ENCODE measurements at regions not wholly inside any gene's neighbourhood (a gene's known extent, or its start where the extent isn't known, plus 50 kb on each side); places are given as distances from the start of the nearest gene placed in this dataset.

- Histone ChIP-seq H3K27ac (ENCODE audit: insufficient read depth, low read length, poor library complexity, severe bottlenecking) (no peak overlapping the region), H3K4me3 (ENCODE audit: insufficient read depth, low read depth, low read length, poor library complexity, severe bottlenecking) (no peak overlapping the region), H3K9me3 (ENCODE audit: control insufficient read depth, low read length) (no peaks in the 10 kb centered on the region), H3K27me3 (replicated peaks; ENCODE audit: control insufficient read depth, insufficient read depth, low read length, poor library complexity, severe bottlenecking) (no peaks in the 10 kb centered on the region), H3K4me1 (ENCODE audit: control insufficient read depth, insufficient read depth, low read length, poor library complexity, severe bottlenecking) (no peaks in the 10 kb centered on the region), H3K36me3 (ENCODE audit: control insufficient read depth, insufficient read depth, low read length) (no peaks in the 10 kb centered on the region)
- no peak for DNase-seq
Measured at GRCh38 chr22:49585461-49586243, 242.0 kb downstream of the BRD1 start.

GRCh38 chr22:49583886-49584505, 243.7 kb downstream of the BRD1 start:
- Histone ChIP-seq H3K4me1 (ENCODE audit: control insufficient read depth, insufficient read depth, low read length, poor library complexity, severe bottlenecking) (no peaks in the 10 kb centered on the region), H3K27ac (ENCODE audit: insufficient read depth, low read length, poor library complexity, severe bottlenecking) (no peak overlapping the region), H3K4me3 (ENCODE audit: insufficient read depth, low read depth, low read length, poor library complexity, severe bottlenecking) (no peak overlapping the region), H3K27me3 (replicated peaks; ENCODE audit: control insufficient read depth, insufficient read depth, low read length, poor library complexity, severe bottlenecking) (no peaks in the 10 kb centered on the region), H3K9me3 (ENCODE audit: control insufficient read depth, low read length) (no peaks in the 10 kb centered on the region), H3K36me3 (ENCODE audit: control insufficient read depth, insufficient read depth, low read length) (no peaks in the 10 kb centered on the region)
- DNase-seq = no peak

- Histone ChIP-seq H3K4me1 (ENCODE audit: control insufficient read depth, insufficient read depth, low read length, poor library complexity, severe bottlenecking) (no peaks in the 10 kb centered on the region), H3K36me3 (ENCODE audit: control insufficient read depth, insufficient read depth, low read length) (no peaks in the 10 kb centered on the region), H3K27ac (ENCODE audit: insufficient read depth, low read length, poor library complexity, severe bottlenecking) (no peak overlapping the region), H3K4me3 (ENCODE audit: insufficient read depth, low read depth, low read length, poor library complexity, severe bottlenecking) (no peak overlapping the region), H3K27me3 (replicated peaks; ENCODE audit: control insufficient read depth, insufficient read depth, low read length, poor library complexity, severe bottlenecking) (no peaks in the 10 kb centered on the region), H3K9me3 (ENCODE audit: control insufficient read depth, low read length) (no peaks in the 10 kb centered on the region)
- no peak for DNase-seq
Measured at GRCh38 chr22:49583341-49583740, 244.3 kb downstream of the BRD1 start.

- no peak overlapping the region for H3K27ac ChIP-seq (ENCODE audit: insufficient read depth, low read length, poor library complexity, severe bottlenecking)
- no peak overlapping the region for H3K4me3 ChIP-seq (ENCODE audit: insufficient read depth, low read depth, low read length, poor library complexity, severe bottlenecking)
- DNase-seq = no peak
- no peaks in the 10 kb centered on the region for H3K36me3 ChIP-seq (ENCODE audit: control insufficient read depth, insufficient read depth, low read length)
- H3K9me3 ChIP-seq (ENCODE audit: control insufficient read depth, low read length) = no peaks in the 10 kb centered on the region
- no peaks in the 10 kb centered on the region for H3K27me3 ChIP-seq (replicated peaks; ENCODE audit: control insufficient read depth, insufficient read depth, low read length, poor library complexity, severe bottlenecking)
- no peaks in the 10 kb centered on the region for H3K4me1 ChIP-seq (ENCODE audit: control insufficient read depth, insufficient read depth, low read length, poor library complexity, severe bottlenecking)
Measured at GRCh38 chr22:49582678-49583077, 245.0 kb downstream of the BRD1 start.

- Histone ChIP-seq H3K4me3 (ENCODE audit: insufficient read depth, low read depth, low read length, poor library complexity, severe bottlenecking) (no peak overlapping the region), H3K9me3 (ENCODE audit: control insufficient read depth, low read length) (no peaks in the 10 kb centered on the region), H3K4me1 (ENCODE audit: control insufficient read depth, insufficient read depth, low read length, poor library complexity, severe bottlenecking) (no peaks in the 10 kb centered on the region), H3K27ac (ENCODE audit: insufficient read depth, low read length, poor library complexity, severe bottlenecking) (no peak overlapping the region), H3K36me3 (ENCODE audit: control insufficient read depth, insufficient read depth, low read length) (no peaks in the 10 kb centered on the region), H3K27me3 (replicated peaks; ENCODE audit: control insufficient read depth, insufficient read depth, low read length, poor library complexity, severe bottlenecking) (no peaks in the 10 kb centered on the region)
- no peak for DNase-seq
Measured at GRCh38 chr22:49582181-49582580, 245.5 kb downstream of the BRD1 start.

GRCh38 chr22:49580024-49580423, 247.6 kb downstream of the BRD1 start:
- Histone ChIP-seq H3K9me3 (ENCODE audit: control insufficient read depth, low read length) (no peaks in the 10 kb centered on the region), H3K27me3 (replicated peaks; ENCODE audit: control insufficient read depth, insufficient read depth, low read length, poor library complexity, severe bottlenecking) (no peaks in the 10 kb centered on the region), H3K27ac (ENCODE audit: insufficient read depth, low read length, poor library complexity, severe bottlenecking) (no peak overlapping the region), H3K4me1 (ENCODE audit: control insufficient read depth, insufficient read depth, low read length, poor library complexity, severe bottlenecking) (no peaks in the 10 kb centered on the region), H3K36me3 (ENCODE audit: control insufficient read depth, insufficient read depth, low read length) (no peaks in the 10 kb centered on the region), H3K4me3 (ENCODE audit: insufficient read depth, low read depth, low read length, poor library complexity, severe bottlenecking) (no peak overlapping the region)
- no peak for DNase-seq

- DNase-seq = no peak
- no peaks in the 10 kb centered on the region for H3K36me3 ChIP-seq (ENCODE audit: control insufficient read depth, insufficient read depth, low read length)
- H3K27ac ChIP-seq (ENCODE audit: insufficient read depth, low read length, poor library complexity, severe bottlenecking) = no peak overlapping the region
- H3K4me3 ChIP-seq (ENCODE audit: insufficient read depth, low read depth, low read length, poor library complexity, severe bottlenecking) = no peak overlapping the region
- no peaks in the 10 kb centered on the region for H3K27me3 ChIP-seq (replicated peaks; ENCODE audit: control insufficient read depth, insufficient read depth, low read length, poor library complexity, severe bottlenecking)
- no peaks in the 10 kb centered on the region for H3K4me1 ChIP-seq (ENCODE audit: control insufficient read depth, insufficient read depth, low read length, poor library complexity, severe bottlenecking)
- H3K9me3 ChIP-seq (ENCODE audit: control insufficient read depth, low read length) = no peaks in the 10 kb centered on the region
Measured at GRCh38 chr22:49577168-49578060, 250.3 kb downstream of the BRD1 start.

- DNase-seq = no peak
- no peaks in the 10 kb centered on the region for H3K27me3 ChIP-seq (replicated peaks; ENCODE audit: control insufficient read depth, insufficient read depth, low read length, poor library complexity, severe bottlenecking)
- no peak overlapping the region for H3K27ac ChIP-seq (ENCODE audit: insufficient read depth, low read length, poor library complexity, severe bottlenecking)
- H3K36me3 ChIP-seq (ENCODE audit: control insufficient read depth, insufficient read depth, low read length) = no peaks in the 10 kb centered on the region
- H3K9me3 ChIP-seq (ENCODE audit: control insufficient read depth, low read length) = no peaks in the 10 kb centered on the region
- no peak overlapping the region for H3K4me3 ChIP-seq (ENCODE audit: insufficient read depth, low read depth, low read length, poor library complexity, severe bottlenecking)
- no peaks in the 10 kb centered on the region for H3K4me1 ChIP-seq (ENCODE audit: control insufficient read depth, insufficient read depth, low read length, poor library complexity, severe bottlenecking)
Measured at GRCh38 chr22:49576241-49577141, 251.2 kb downstream of the BRD1 start.

- no peaks in the 10 kb centered on the region for H3K9me3 ChIP-seq (ENCODE audit: control insufficient read depth, low read length)
- no peak overlapping the region for H3K4me3 ChIP-seq (ENCODE audit: insufficient read depth, low read depth, low read length, poor library complexity, severe bottlenecking)
- H3K27me3 ChIP-seq (replicated peaks; ENCODE audit: control insufficient read depth, insufficient read depth, low read length, poor library complexity, severe bottlenecking) = no peaks in the 10 kb centered on the region
- no peak for DNase-seq
- no peak overlapping the region for H3K27ac ChIP-seq (ENCODE audit: insufficient read depth, low read length, poor library complexity, severe bottlenecking)
- no peaks in the 10 kb centered on the region for H3K36me3 ChIP-seq (ENCODE audit: control insufficient read depth, insufficient read depth, low read length)
- no peaks in the 10 kb centered on the region for H3K4me1 ChIP-seq (ENCODE audit: control insufficient read depth, insufficient read depth, low read length, poor library complexity, severe bottlenecking)
Measured at GRCh38 chr22:49575703-49576081, 252.0 kb downstream of the BRD1 start.
